ENCODE measurements at regions not wholly inside any gene's neighbourhood (a gene's known extent, or its start where the extent isn't known, plus 50 kb on each side); places are given as distances from the start of the nearest gene placed in this dataset.
"Not testable (repeated sequence)": the region's sequence is repeated elsewhere in the genome, so short reads cannot be mapped to it uniquely, and the experiment has no call there.

DNA sequence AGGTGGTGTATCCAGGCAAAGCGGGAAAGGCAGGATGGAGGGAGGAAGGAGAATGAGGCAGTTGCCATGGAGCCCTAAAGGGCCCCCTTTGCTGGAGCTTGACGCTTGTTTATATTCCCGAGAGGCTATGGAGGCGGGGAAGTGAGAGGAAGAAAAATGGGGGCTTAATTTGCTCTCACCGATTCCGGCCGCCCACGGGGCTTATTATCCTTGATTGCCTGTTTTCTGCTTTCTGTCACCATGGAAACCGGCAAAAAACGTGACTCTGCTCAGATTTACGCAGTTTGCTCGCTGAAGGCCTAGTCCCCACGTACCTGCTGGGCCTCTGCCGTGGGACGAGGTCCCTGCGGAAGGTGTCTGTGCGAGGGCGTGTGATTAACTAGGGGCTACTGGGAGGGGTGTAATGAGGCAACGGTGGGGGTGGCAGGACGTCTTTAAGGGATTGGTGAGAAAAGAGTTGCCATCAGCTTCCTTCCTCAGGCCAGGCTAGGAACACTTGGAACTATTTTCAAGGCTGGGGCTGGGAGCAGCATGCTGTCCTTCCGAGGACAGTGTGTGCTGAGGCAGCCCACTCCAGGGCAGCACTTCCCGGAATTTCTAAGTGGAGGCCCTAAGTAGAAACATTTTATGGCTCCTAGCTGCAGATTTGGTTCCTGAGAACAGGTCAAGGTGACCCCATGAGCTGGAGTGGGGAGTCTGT is 110.8 kb upstream of the NDN start:
- H3K4me1 Mint-ChIP-seq (ENCODE audit: low read depth), result no peaks in the 10 kb centered on the region
- H3K36me3 Mint-ChIP-seq (ENCODE audit: low read depth), result no peaks in the 10 kb centered on the region
- peaks cover 62% of the 10 kb centered on the region for H3K9me3 Mint-ChIP-seq
- H3K27me3 Mint-ChIP-seq (ENCODE audit: low read depth), result no peaks in the 10 kb centered on the region
- H3K4me3 Mint-ChIP-seq, result no peak overlapping the region
- DNase-seq (ENCODE audit: low spot score), result no peak
- H3K27ac Mint-ChIP-seq, result no peak overlapping the region

DNA sequence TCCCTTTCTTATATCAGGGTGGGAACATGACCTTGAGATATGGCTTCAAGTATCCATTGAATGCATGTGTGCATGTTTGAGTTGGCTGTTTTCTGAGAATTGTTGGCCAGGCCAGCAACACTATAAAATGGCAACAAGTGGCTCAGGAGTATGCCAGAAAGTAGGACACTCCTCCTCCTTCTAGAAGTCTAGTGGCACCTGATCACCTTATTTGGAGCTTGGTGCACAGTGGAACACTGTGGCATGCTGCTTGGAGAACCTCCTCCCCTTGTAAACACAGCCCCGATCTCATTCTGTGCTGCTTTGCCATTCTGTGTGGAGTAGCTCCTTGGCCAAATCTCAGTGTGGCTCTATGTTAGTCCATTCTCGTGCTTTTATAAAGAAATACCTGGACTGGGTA is 114.8 kb upstream of the NDN start:
- H3K4me3 Mint-ChIP-seq, result no peak overlapping the region
- H3K27ac Mint-ChIP-seq, result no peak overlapping the region
- H3K36me3 Mint-ChIP-seq (ENCODE audit: low read depth), result no peaks in the 10 kb centered on the region
- H3K27me3 Mint-ChIP-seq (ENCODE audit: low read depth), result no peaks in the 10 kb centered on the region
- H3K9me3 Mint-ChIP-seq, result peaks cover 64% of the 10 kb centered on the region
- no peaks in the 10 kb centered on the region for H3K4me1 Mint-ChIP-seq (ENCODE audit: low read depth)
- DNase-seq (ENCODE audit: low spot score), result no peak

DNA sequence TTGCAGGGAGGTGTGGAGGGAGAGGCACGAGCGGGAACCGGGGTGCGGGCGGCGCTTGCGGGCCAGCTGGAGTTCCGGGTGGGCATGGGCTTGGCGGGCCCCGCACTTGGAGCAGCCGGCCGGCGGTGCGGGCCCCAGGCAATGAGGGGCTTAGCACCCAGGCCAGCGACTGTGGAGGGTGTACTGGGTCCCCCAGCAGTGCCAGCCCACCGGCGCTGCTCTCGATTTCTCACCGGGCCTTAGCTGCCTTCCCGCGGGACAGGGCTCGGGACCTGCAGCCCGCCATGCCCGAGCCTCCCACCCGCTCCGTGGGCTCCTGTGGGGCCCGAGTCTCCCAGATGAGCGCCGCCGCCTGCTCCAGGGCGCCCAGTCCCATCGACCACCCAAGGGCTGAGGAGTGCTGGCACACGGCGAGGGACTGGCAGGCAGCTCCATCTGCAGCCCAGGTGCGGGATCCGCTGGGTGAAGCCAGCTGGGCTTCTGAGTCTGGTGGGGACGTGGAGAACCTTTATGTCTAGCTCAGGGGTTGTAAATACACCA is 115.9 kb upstream of the NDN start:
- H3K27me3 Mint-ChIP-seq (ENCODE audit: low read depth); H3K36me3 Mint-ChIP-seq (ENCODE audit: low read depth); H3K27ac Mint-ChIP-seq; DNase-seq (ENCODE audit: low spot score); H3K4me1 Mint-ChIP-seq (ENCODE audit: low read depth); H3K4me3 Mint-ChIP-seq: not testable (repeated sequence)
- peaks cover 62% of the 10 kb centered on the region for H3K9me3 Mint-ChIP-seq

DNA sequence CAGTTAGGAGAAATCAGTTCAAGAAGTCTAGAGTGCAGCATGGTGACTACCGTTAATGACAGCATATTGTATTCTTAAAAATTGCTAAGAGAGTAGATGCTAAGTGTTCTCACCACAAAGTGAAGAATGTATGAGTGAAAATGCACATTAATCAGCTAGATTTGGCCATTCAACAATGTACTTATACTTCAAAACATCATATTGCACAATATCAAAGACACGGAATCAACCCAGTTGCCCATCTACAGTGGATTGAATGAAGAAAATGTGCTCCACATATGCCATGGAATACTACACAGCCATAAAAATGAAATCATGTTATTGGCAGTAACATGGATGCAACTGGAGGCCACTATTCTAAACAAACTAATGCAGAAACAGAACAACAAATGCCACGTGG is 119.9 kb upstream of the NDN start:
- Mint-ChIP-seq H3K36me3 (ENCODE audit: low read depth) (no peaks in the 10 kb centered on the region), H3K9me3 (peaks cover 50% of the 10 kb centered on the region), H3K27me3 (ENCODE audit: low read depth) (no peaks in the 10 kb centered on the region), H3K27ac (no peak overlapping the region), H3K4me3 (no peak overlapping the region), H3K4me1 (ENCODE audit: low read depth) (no peaks in the 10 kb centered on the region)
- no peak for DNase-seq (ENCODE audit: low spot score)

DNA sequence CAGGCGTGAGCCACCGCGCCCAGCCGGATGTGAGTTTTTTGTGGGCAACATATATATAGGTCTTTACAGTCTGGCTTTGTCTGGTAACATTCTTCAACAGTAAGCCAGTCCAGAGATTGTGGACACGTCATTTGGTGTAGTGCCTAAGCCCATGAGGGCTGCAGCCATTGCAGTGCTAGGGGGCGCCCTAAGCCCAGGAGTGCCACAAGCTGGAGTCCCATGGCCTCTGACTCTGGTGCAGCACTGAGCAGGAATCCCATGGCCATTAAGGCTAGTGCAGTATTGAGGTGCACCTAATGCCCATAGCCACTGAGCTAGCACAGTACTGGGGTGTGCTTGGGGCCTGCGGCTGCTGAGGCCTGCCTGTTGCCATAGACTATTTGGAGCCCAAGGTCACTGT is 136.4 kb upstream of the NDN start:
- Mint-ChIP-seq H3K4me3 (no peak overlapping the region), H3K36me3 (ENCODE audit: low read depth) (peaks cover 1% of the 10 kb centered on the region), H3K9me3 (peaks cover 18% of the 10 kb centered on the region), H3K27me3 (ENCODE audit: low read depth) (no peaks in the 10 kb centered on the region), H3K4me1 (ENCODE audit: low read depth) (no peaks in the 10 kb centered on the region), H3K27ac (no peak overlapping the region)
- no peak for DNase-seq (ENCODE audit: low spot score)

DNA sequence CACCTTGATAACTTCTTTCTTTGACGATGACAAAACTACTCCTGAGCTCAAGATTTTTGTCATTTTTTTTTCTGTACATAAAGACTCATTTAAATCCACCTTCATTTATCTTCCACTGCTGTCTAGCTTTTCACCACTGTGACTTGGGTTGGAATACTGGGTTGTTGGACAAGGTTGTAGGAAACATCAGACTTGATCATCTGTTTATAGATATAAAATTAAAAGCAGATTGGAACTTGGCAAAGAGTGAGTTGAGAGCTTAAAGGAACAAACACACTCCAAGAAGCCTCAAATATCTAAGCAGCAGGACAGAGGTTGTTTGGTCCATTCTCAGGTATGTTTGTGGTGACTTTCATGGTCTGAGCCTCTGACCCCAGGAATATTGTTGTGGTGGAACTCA is 141.7 kb upstream of the NDN start:
- H3K4me3 Mint-ChIP-seq, result no peak overlapping the region
- peaks cover 35% of the 10 kb centered on the region for H3K9me3 Mint-ChIP-seq
- no peaks in the 10 kb centered on the region for H3K27me3 Mint-ChIP-seq (ENCODE audit: low read depth)
- no peak for DNase-seq (ENCODE audit: low spot score)
- H3K36me3 Mint-ChIP-seq (ENCODE audit: low read depth), result no peaks in the 10 kb centered on the region
- no peaks in the 10 kb centered on the region for H3K4me1 Mint-ChIP-seq (ENCODE audit: low read depth)
- H3K27ac Mint-ChIP-seq, result no peak overlapping the region

DNA sequence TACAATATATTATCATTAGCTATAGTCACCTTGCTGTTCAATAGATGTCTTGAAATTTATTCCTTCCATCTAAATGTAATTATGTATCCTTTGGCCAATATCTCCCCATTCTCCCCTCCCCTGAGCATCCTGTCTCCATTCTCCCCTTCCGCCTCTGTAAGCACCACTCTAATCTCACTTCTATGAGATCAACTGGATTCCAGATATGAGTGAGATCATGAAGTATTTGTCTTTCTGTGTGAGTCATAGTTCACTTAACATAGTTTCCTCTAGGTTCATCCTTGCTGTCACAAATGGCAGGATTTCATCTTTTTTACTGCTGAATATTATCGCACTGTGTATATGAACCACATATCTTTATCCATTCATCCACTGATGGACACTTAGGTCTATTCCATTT is 148.8 kb upstream of the NDN start:
- Mint-ChIP-seq H3K36me3 (ENCODE audit: low read depth) (no peaks in the 10 kb centered on the region), H3K4me3 (no peak overlapping the region)

DNA sequence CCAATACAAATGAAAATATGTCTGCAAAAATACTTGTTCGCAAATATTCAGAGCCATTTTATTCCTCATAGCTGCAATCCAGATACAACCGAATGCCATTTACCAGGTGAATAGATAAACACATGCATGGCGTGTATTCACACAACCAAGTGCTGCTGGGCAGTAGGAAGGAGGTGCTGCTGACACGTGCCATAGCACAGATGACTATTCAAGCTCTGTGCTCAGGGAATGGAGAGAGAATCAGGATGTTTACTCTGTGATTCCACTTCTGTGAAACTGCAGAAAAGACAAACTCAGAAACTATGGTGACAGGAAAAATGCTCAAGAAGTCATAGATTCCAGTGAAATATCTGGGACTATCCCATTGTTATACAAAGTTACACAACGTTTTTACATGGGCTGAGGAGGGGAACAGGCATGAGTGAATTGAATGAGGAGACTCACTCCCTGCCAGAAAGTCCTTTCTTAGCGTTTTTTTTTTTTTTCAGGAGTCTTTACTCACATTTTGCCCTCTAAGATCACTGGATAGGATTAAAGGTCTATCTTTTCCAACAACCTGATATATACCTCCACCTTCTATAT is 152.9 kb upstream of the NDN start:
- no peaks in the 10 kb centered on the region for H3K27me3 Mint-ChIP-seq (ENCODE audit: low read depth)
- H3K4me1 Mint-ChIP-seq (ENCODE audit: low read depth), result no peaks in the 10 kb centered on the region
- no peak for DNase-seq (ENCODE audit: low spot score)
- H3K4me3 Mint-ChIP-seq, result no peak overlapping the region
- no peak overlapping the region for H3K27ac Mint-ChIP-seq
- peaks cover 35% of the 10 kb centered on the region for H3K9me3 Mint-ChIP-seq
- H3K36me3 Mint-ChIP-seq (ENCODE audit: low read depth), result no peaks in the 10 kb centered on the region

More for the DNA sequence above, 148.8 kb upstream of the NDN start:
- Mint-ChIP-seq H3K9me3 (peaks cover 41% of the 10 kb centered on the region), H3K27ac (no peak overlapping the region), H3K27me3 (ENCODE audit: low read depth) (no peaks in the 10 kb centered on the region), H3K4me1 (ENCODE audit: low read depth) (no peaks in the 10 kb centered on the region)
- no peak for DNase-seq (ENCODE audit: low spot score)

DNA sequence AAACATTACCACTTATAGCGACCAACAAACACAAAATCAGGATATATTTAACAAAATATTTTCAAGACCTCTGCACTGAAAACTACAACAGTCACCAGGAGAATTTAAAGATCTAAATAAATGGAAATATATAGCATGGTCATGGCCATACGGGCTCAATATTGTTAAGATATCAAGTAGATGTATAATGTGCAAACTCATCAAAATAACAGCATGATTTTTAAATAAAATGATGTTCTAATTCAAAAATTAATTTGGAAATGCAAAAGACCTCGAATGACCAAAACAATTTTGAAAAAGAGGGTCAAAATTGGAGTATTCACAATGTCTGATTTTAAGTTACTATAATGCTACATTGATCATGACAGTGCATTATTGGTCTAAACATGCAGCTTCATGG is 159.1 kb upstream of the NDN start:
- Mint-ChIP-seq H3K27ac (no peak overlapping the region), H3K4me3 (no peak overlapping the region), H3K9me3 (peaks cover 21% of the 10 kb centered on the region), H3K4me1 (ENCODE audit: low read depth) (no peaks in the 10 kb centered on the region), H3K36me3 (ENCODE audit: low read depth) (no peaks in the 10 kb centered on the region), H3K27me3 (ENCODE audit: low read depth) (no peaks in the 10 kb centered on the region)
- DNase-seq (ENCODE audit: low spot score), result no peak

DNA sequence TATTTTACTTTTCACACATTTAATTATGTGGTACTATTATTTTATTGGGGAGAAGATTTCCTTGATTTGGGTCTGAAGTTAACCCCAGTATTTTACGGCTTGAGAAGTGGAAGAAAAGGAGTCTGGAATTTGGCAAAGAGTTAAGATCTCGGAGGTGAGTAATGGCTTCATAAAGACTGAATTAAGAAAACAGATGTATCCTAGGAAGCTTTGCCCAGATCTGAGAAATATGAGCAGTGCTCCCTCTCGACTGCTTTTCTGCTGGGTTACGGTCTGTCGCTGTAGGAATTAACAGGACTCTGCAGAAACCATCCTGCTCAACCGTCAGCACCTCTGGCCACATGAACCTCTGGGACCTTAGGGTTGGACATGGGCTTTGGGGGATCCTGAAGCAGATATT is 163.6 kb upstream of the NDN start:
- H3K36me3 Mint-ChIP-seq (ENCODE audit: low read depth), result no peaks in the 10 kb centered on the region
- no peak overlapping the region for H3K27ac Mint-ChIP-seq
- no peaks in the 10 kb centered on the region for H3K4me1 Mint-ChIP-seq (ENCODE audit: low read depth)
- no peaks in the 10 kb centered on the region for H3K27me3 Mint-ChIP-seq (ENCODE audit: low read depth)
- peaks cover 6% of the 10 kb centered on the region for H3K9me3 Mint-ChIP-seq
- H3K4me3 Mint-ChIP-seq, result no peak overlapping the region
- DNase-seq (ENCODE audit: low spot score), result no peak

DNA sequence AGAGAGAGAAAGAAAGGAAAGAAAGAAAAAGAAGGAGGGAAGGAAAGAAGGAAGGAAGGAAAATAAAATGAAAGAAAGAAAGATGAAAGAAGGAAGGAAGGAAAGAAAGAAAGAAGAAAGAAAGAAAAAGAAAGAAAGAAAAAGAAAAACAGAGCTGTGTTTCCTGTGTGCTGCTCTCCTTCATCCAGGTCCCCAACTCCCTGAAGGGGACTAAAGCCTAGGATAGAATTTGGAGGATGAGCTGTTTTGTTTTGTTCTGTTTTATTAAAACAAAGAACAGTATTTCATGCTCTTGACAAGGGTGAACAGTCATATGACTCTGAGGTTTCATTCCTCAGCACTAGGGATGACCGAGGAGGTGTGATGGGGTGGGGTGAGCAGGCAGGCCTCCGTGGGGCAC is 164.8 kb upstream of the NDN start:
- Mint-ChIP-seq H3K9me3 (peaks cover 6% of the 10 kb centered on the region), H3K36me3 (ENCODE audit: low read depth) (no peaks in the 10 kb centered on the region), H3K4me3 (no peak overlapping the region), H3K4me1 (ENCODE audit: low read depth) (no peaks in the 10 kb centered on the region), H3K27me3 (ENCODE audit: low read depth) (no peaks in the 10 kb centered on the region), H3K27ac (no peak overlapping the region)
- no peak for DNase-seq (ENCODE audit: low spot score)

DNA sequence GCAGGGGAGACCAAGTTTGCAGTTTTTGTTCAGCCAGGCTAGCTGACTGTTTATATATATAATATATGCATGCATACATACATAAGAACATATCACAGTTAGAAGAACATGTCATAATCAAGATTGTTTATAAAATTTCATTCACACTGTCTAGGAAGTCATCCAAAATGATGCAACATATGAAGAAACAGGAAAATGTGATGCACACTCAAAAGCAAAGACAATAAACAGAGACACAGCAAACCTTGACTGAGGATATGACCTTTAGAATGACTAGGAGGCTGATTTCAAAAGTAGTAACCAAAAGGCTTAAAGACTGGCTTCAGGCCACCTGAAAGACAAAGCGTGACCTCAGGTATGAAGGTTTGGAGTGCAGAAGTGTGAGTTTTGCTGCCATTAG is 166.2 kb upstream of the NDN start:
- Mint-ChIP-seq H3K9me3 (peaks cover 6% of the 10 kb centered on the region), H3K36me3 (ENCODE audit: low read depth) (no peaks in the 10 kb centered on the region), H3K27ac (no peak overlapping the region), H3K4me3 (no peak overlapping the region), H3K27me3 (ENCODE audit: low read depth) (no peaks in the 10 kb centered on the region), H3K4me1 (ENCODE audit: low read depth) (no peaks in the 10 kb centered on the region)
- DNase-seq (ENCODE audit: low spot score), result no peak

DNA sequence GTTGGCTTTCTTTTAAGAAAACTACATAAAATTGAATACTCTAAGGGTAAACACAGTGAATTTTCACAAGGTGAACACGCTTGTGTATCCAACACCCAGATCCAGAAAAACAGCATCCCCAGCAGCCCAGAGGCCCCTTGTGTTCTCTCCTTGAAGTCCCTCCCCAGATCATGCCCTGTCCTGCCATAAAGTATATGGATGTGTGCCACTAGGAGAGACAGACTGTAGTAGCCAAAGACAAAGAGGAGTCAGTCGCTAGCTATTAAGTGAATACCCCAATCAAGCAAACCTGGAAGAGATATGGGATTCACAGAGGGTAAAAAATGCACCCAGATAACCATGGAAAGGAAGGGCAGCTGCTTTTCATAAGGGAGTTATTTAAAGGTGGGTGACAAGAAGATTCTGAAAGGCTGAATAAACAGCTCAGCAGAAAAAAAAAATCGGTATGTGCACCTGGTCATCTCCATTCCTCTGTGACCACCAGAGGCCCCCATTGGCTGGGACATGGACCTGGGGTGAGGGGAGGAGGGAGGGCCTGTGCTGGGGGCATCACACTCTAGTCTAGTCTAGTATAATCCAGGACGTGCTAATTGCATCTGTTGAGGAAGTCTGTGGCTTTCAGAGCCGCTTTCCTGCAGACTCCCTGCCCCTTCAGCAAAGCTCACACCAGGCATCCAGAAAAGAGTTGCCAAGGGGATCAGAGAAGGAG is 167.3 kb upstream of the NDN start:
- no peak overlapping the region for H3K4me3 Mint-ChIP-seq
- no peaks in the 10 kb centered on the region for H3K36me3 Mint-ChIP-seq (ENCODE audit: low read depth)
- no peaks in the 10 kb centered on the region for H3K27me3 Mint-ChIP-seq (ENCODE audit: low read depth)
- H3K27ac Mint-ChIP-seq, result no peak overlapping the region
- no peak for DNase-seq (ENCODE audit: low spot score)
- peaks cover 6% of the 10 kb centered on the region for H3K9me3 Mint-ChIP-seq
- no peaks in the 10 kb centered on the region for H3K4me1 Mint-ChIP-seq (ENCODE audit: low read depth)

DNA sequence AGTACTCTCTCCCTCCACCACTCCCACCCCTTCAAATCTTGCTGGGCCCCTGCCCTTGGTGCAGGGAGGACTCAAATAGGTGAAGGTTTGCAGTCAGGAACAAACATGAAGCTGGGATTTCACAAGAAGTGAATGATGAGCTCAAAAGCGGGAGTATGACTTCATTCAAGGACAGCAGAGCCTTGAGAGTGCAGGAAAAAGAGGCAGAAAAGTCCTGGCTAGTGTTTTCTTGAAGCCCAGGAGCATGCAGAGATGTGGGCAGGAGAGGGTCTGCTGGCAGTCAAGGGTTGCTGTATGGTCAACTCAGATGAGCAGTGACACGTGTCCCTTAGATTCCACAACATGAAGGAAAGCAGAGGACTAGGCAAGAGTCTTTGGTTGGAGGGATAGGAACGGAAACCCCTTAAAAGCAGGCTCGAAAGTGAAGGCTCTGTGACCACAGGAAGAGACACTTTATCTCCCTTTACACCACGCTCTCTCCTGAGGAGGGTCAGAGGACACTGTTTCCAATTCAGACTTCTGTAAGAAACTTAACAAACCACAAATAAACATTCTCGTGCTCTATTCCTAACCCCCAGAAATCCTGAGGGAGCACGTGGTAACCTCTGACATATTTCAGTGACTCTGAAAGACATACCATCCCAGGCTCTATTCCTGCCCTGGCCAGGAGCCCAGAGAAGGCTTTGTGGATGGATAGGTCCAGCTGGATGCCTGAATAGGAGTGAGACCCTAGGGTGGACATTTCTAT is 168.0 kb upstream of the NDN start:
- DNase-seq (ENCODE audit: low spot score), result no peak
- Mint-ChIP-seq H3K27ac (no peak overlapping the region), H3K36me3 (ENCODE audit: low read depth) (no peaks in the 10 kb centered on the region), H3K4me3 (no peak overlapping the region), H3K9me3 (peaks cover 5% of the 10 kb centered on the region), H3K4me1 (ENCODE audit: low read depth) (no peaks in the 10 kb centered on the region), H3K27me3 (ENCODE audit: low read depth) (no peaks in the 10 kb centered on the region)
